ENCODE measurements at regions not wholly inside any gene's neighbourhood (a gene's known extent, or its start where the extent isn't known, plus 50 kb on each side); places are given as distances from the start of the nearest gene placed in this dataset.

GRCh38 chr9:73911804-73912203 lies 585.3 kb upstream of the RORB start:
- TF ChIP-seq CTCF (IDR thresholded peaks at IDR 0.05; ENCODE audit: low read depth, low read length, poor library complexity, severe bottlenecking) (no peak), EZH2phosphoT487 (IDR thresholded peaks at IDR 0.05; ENCODE audit: borderline replicate concordance, low read length) (no peak)

All from DOHH2 (cell line).